H1 (cell line): ENCODE measurements at regions not wholly inside any gene's neighbourhood (a gene's known extent, or its start where the extent isn't known, plus 50 kb on each side); places are given as distances from the start of the nearest gene placed in this dataset.

ENCODE experiments used
- CTCF ChIA-PET: fragments of 300-600 bp; sonication (Branson Sonifier 250); formaldehyde crosslinking; loops from one replicate; lab custom pipeline; 2021; ENCODE audit not compliant: partially characterized antibody; lab: Charles Lee
- POLR2A ChIA-PET: fragments of 300-600 bp; sonication (Branson Sonifier 250); formaldehyde crosslinking; loops from one replicate; lab custom pipeline; 2021; ENCODE audit warnings: inconsistent platforms; ENCODE audit not compliant: partially characterized antibody; lab: Charles Lee
- DNase-seq, 2 experiments: peaks; one replicate each; pipeline versions ENCODE4 v3.0.0 to v3.0.0-alpha.2; 2010 to 2022; ENCODE audit warnings: low spot score in 2 of 2, low read depth in 1 of 2, mixed read lengths in 1 of 2
- FAIRE-seq: peaks from 2 replicates; lab custom pipeline; 2011; peaks lifted over from hg19 to GRCh38; lab: Jason Lieb, UNC
- H2AFZ ChIP-seq: 2 replicates; pipeline ENCODE4 v1.8.1; 2012; ENCODE audit warnings: low read length, inconsistent platforms
- H2AK5ac ChIP-seq: 2 replicates; pipeline ENCODE4 v1.6.1; 2013; ENCODE audit warnings: low read depth, low read length
- H2BK120ac ChIP-seq: replicated peaks from 2 replicates; pipeline ENCODE3; 2013; ENCODE audit warnings: low read depth, low read length, inconsistent platforms
- H2BK12ac ChIP-seq: 2 replicates; pipeline ENCODE4 v1.6.1; 2013; ENCODE audit warnings: low read depth, low read length
- H2BK15ac ChIP-seq: 2 replicates; pipeline ENCODE4 v1.6.1; 2013; ENCODE audit warnings: low read length
- H2BK20ac ChIP-seq: 2 replicates; pipeline ENCODE4 v1.6.1; 2013; ENCODE audit warnings: low read length
- H2BK5ac ChIP-seq: 2 replicates; pipeline ENCODE4 v1.6.1; 2013; ENCODE audit warnings: low read depth, low read length
- H3K14ac ChIP-seq: 2 replicates; pipeline ENCODE4 v1.6.1; 2013; ENCODE audit warnings: inconsistent platforms; ENCODE audit not compliant: insufficient read length
- H3K18ac ChIP-seq: 2 replicates; pipeline ENCODE4 v1.6.1; 2013; ENCODE audit warnings: low read length; ENCODE audit errors: extremely low read depth
- H3K23ac ChIP-seq: 2 replicates; pipeline ENCODE4 v1.6.1; 2013; ENCODE audit warnings: inconsistent platforms; ENCODE audit not compliant: insufficient read length
- H3K23me2 ChIP-seq: 2 replicates; pipeline ENCODE4 v1.6.1; 2013; ENCODE audit warnings: low read depth, low read length
- H3K27ac ChIP-seq: 2 replicates; pipeline ENCODE4 v1.6.1; 2011; ENCODE audit warnings: low read depth, low read length, inconsistent platforms
- H3K27me3 ChIP-seq, 4 experiments: replicated peaks in 1 of 4; 1 replicate in 1 of 4; 2 replicates in 3 of 4; pipeline versions ENCODE4 v1.6.1 to v1.8.1; 2011 to 2013; ENCODE audit warnings: low read length in 3 of 4, mild to moderate bottlenecking in 3 of 4, inconsistent platforms in 2 of 4, mixed read lengths in 2 of 4, moderate library complexity in 1 of 4; ENCODE audit not compliant: control insufficient read depth in 3 of 4, insufficient read depth in 3 of 4; ENCODE audit errors: extremely low read depth in 1 of 4
- H3K36me3 ChIP-seq, 4 experiments: 2 replicates each; pipeline versions ENCODE4 v1.6.1 to v1.8.1; 2011 to 2013; ENCODE audit warnings: mild to moderate bottlenecking in 4 of 4, low read length in 3 of 4, moderate library complexity in 2 of 4, control low read depth in 1 of 4, inconsistent platforms in 1 of 4; ENCODE audit not compliant: insufficient read depth in 4 of 4, control insufficient read depth in 2 of 4
- H3K4ac ChIP-seq: replicated peaks from 2 replicates; pipeline ENCODE3; 2013; ENCODE audit warnings: low read length, low read depth, mixed read lengths, inconsistent platforms; ENCODE audit not compliant: insufficient read length
- H3K4me1 ChIP-seq, 4 experiments: replicated peaks in 1 of 4; 1 replicate in 1 of 4; 2 replicates in 3 of 4; pipeline versions ENCODE4 v1.6.1 to v1.8.1; 2011 to 2013; ENCODE audit warnings: low read length in 3 of 4, inconsistent platforms in 2 of 4, mixed read lengths in 1 of 4; ENCODE audit not compliant: insufficient read depth in 4 of 4, control insufficient read depth in 3 of 4
- H3K4me2 ChIP-seq, 2 experiments: 2 replicates each; pipeline versions ENCODE4 v1.6.1 to v1.8.1; 2011 to 2013; ENCODE audit warnings: low read depth in 2 of 2, low read length in 2 of 2, control low read depth in 1 of 2, inconsistent platforms in 1 of 2, mild to moderate bottlenecking in 1 of 2; ENCODE audit not compliant: insufficient read depth in 1 of 2
- H3K4me3 ChIP-seq, 4 experiments: fragments of 200-600, 300-600 bp in 1 of 4; sonication (generic), shearing (Covaris generic), sonication (Bioruptor Twin) in 1 of 4; 2 replicates each; pipeline versions ENCODE4 v1.5.1 to v1.8.1; 2011 to 2016; ENCODE audit warnings: low read length in 4 of 4, low read depth in 3 of 4, control low read depth in 2 of 4, inconsistent platforms in 2 of 4, mild to moderate bottlenecking in 2 of 4, mixed read lengths in 1 of 4, moderate library complexity in 1 of 4; ENCODE audit not compliant: insufficient read depth in 2 of 4; ENCODE audit errors: extremely low read depth in 1 of 4
- H3K56ac ChIP-seq: replicated peaks from 2 replicates; pipeline ENCODE3; 2013; ENCODE audit warnings: low read depth, mild to moderate bottlenecking, mixed read lengths, low read length, inconsistent platforms; ENCODE audit not compliant: insufficient read length
- H3K79me1 ChIP-seq: 2 replicates; pipeline ENCODE4 v1.6.1; 2013; ENCODE audit warnings: low read depth, low read length, control low read depth
- H3K79me2 ChIP-seq, 2 experiments: 2 replicates each; pipeline versions ENCODE4 v1.6.1 to v1.8.1; 2012 to 2013; ENCODE audit warnings: low read length in 2 of 2, mild to moderate bottlenecking in 2 of 2, inconsistent platforms in 1 of 2; ENCODE audit not compliant: insufficient read depth in 2 of 2, control insufficient read depth in 1 of 2
- H3K9ac ChIP-seq, 4 experiments: replicated peaks in 1 of 4; 1 replicate in 1 of 4; 2 replicates in 3 of 4; pipeline versions ENCODE4 v1.6.1 to v1.8.1; 2011 to 2013; ENCODE audit warnings: low read depth in 3 of 4, low read length in 3 of 4, control low read depth in 2 of 4, mild to moderate bottlenecking in 2 of 4, moderate library complexity in 2 of 4, inconsistent platforms in 1 of 4; ENCODE audit errors: extremely low read depth in 1 of 4
- H3K9me3 ChIP-seq, 2 experiments: 2 replicates each; pipeline versions ENCODE4 v1.6.1 to v1.8.1; 2012 to 2013; ENCODE audit warnings: mild to moderate bottlenecking in 2 of 2, moderate library complexity in 2 of 2, control low read depth in 1 of 2, inconsistent platforms in 1 of 2, low read depth in 1 of 2, low read length in 1 of 2, mixed read lengths in 1 of 2; ENCODE audit not compliant: insufficient read depth in 2 of 2
- H4K20me1 ChIP-seq, 2 experiments: replicated peaks in 1 of 2; 2 replicates each; pipeline versions ENCODE3 to v1.8.1; 2011 to 2013; ENCODE audit warnings: inconsistent platforms in 2 of 2, low read length in 2 of 2, mild to moderate bottlenecking in 1 of 2; ENCODE audit not compliant: insufficient read depth in 2 of 2, control insufficient read depth in 1 of 2
- H4K5ac ChIP-seq: 2 replicates; pipeline ENCODE4 v1.6.1; 2013; ENCODE audit warnings: low read length, low read depth, mixed read lengths, inconsistent platforms; ENCODE audit not compliant: insufficient read length
- H4K8ac ChIP-seq: 2 replicates; pipeline ENCODE4 v1.8.0; 2013; ENCODE audit warnings: mild to moderate bottlenecking, moderate library complexity, low read length, inconsistent platforms; ENCODE audit not compliant: insufficient read depth; ENCODE audit errors: extremely low read depth
- H4K91ac ChIP-seq: replicated peaks from 2 replicates; pipeline ENCODE3; 2013; ENCODE audit warnings: low read length, mixed read lengths, inconsistent platforms; ENCODE audit not compliant: insufficient read length
- CHD1 ChIP-seq: IDR thresholded peaks from 2 replicates; pipeline ENCODE4 v1.6.1; 2012; ENCODE audit warnings: low read depth, low read length, improper control_type of control experiment
- CHD2 ChIP-seq: IDR thresholded peaks from 2 replicates; pipeline ENCODE4 v1.6.1; 2012; ENCODE audit warnings: low read length, improper control_type of control experiment
- HDAC2 ChIP-seq, 2 experiments: fragments of 300-600 bp in 1 of 2; sonication (generic) in 1 of 2; IDR thresholded peaks; 2 replicates each; pipeline ENCODE4 v1.6.1; 2011 to 2012; ENCODE audit warnings: low read depth in 2 of 2, low read length in 2 of 2, mild to moderate bottlenecking in 2 of 2, moderate library complexity in 2 of 2, borderline replicate concordance in 1 of 2, inconsistent platforms in 1 of 2
- JUND ChIP-seq: IDR thresholded peaks from 2 replicates; pipeline ENCODE4 v1.6.1; 2011; ENCODE audit warnings: mild to moderate bottlenecking, improper control_type of control experiment, low read length
- MAFK ChIP-seq: IDR thresholded peaks from 2 replicates; pipeline ENCODE4 v1.6.1; 2012; ENCODE audit warnings: low read depth, mild to moderate bottlenecking, improper control_type of control experiment, low read length
- PHF8 ChIP-seq: fragments of 200-600 bp; sonication (generic); conservative IDR thresholded peaks from 2 replicates; pipeline ENCODE4 v1.7.1; 2012; ENCODE audit warnings: low read depth, mild to moderate bottlenecking, inconsistent platforms, low read length, moderate library complexity
- RBBP5 ChIP-seq: IDR thresholded peaks from 2 replicates; pipeline ENCODE4 v1.7.1; 2012; ENCODE audit warnings: low read depth, mild to moderate bottlenecking, inconsistent platforms, low read length, moderate library complexity, borderline replicate concordance
- RNF2 ChIP-seq: fragments of 200-900, 300-1000 bp; sonication (generic); IDR thresholded peaks from 2 replicates; pipeline ENCODE4 v1.7.1; 2016; ENCODE audit warnings: borderline replicate concordance, low read depth, mild to moderate bottlenecking, antibody characterized with exemption, low read length; ENCODE audit not compliant: poor library complexity, severe bottlenecking; ENCODE audit errors: missing control alignments
- SUZ12 ChIP-seq: fragments of 200-600 bp; sonication (generic); IDR thresholded peaks from 2 replicates; pipeline ENCODE4 v1.6.1; 2012; ENCODE audit warnings: mild to moderate bottlenecking, inconsistent platforms, low read length, moderate library complexity, mixed read lengths
- TAF1 ChIP-seq: IDR thresholded peaks from 2 replicates; pipeline ENCODE4 v1.6.1; 2011; ENCODE audit warnings: mild to moderate bottlenecking, low read depth, low read length
- WGBS, 2 experiments: shearing (Covaris generic) in 1 of 2; methylation state at CpG; one replicate each; pipeline versions ENCODE4 v1.1.6 to v1.1.7; 2013 to 2015; ENCODE audit warnings: low lambda C conversion rate in 2 of 2, mixed read lengths in 2 of 2, inconsistent platforms in 1 of 2, low coverage in 1 of 2, missing lambda C conversion rate in 1 of 2; ENCODE audit not compliant: insufficient replicate concordance in 2 of 2, insufficient coverage in 1 of 2, insufficient read length in 1 of 2; ENCODE audit errors: extremely low coverage in 1 of 2, missing lambda C conversion rate in 1 of 2; 5-methylcytosine and 5-hydroxymethylcytosine counted together

DNA sequence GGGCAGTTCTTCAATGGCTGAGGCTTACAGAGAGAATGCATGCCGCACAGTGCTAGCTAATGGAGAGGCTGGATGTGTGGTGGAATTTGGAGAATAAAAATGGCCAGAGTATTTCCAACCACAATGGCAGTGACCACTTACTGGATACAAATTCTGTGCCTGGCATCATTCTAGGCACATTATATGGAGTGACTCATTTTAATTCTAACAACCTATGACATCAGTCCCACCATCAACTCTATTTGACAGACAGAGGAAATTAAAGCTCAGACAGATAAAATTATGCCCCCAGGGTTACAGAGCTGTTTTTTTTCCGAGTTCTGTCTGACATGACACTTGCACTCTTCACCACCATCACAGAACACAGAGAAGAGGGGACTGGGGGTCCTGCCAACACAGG is 105.6 kb upstream of the IL12B start:
- no peak overlapping the region for H2AK5ac ChIP-seq
- ChIA-PET POLR2A (no interaction called here), CTCF (interaction anchor here (1.4 kb wide), 1 partner anchor 9 kb away, joined by 3 read pairs; no protein-coding TSS in a partner anchor)
- no peak overlapping the region for H2BK5ac ChIP-seq
- no peak overlapping the region for H3K4ac ChIP-seq
- no peak overlapping the region for H3K4me2 ChIP-seq
- no peak overlapping the region for H3K14ac ChIP-seq
- no peaks in the 10 kb centered on the region for H3K4me1 ChIP-seq
- no peak overlapping the region for H2BK20ac ChIP-seq
- no peak overlapping the region for H2BK15ac ChIP-seq
- H3K4me3 ChIP-seq = no peak overlapping the region
- no peak overlapping the region for H4K5ac ChIP-seq
- H2BK12ac ChIP-seq = no peak overlapping the region
- no peak overlapping the region for H3K56ac ChIP-seq
- no peak overlapping the region for H3K18ac ChIP-seq
- WGBS, 2 experiments = 91% methylated on average over 2 of the region's 2 CpGs; no CpG with 5 or more reads in 1 of the 2 experiments
- H3K9me3 ChIP-seq = no peaks in the 10 kb centered on the region
- H3K9ac ChIP-seq = no peak overlapping the region
- no peak for DNase-seq
- H3K36me3 ChIP-seq = no peaks in the 10 kb centered on the region
- no peak overlapping the region for H3K27ac ChIP-seq
- no peak overlapping the region for H2AFZ ChIP-seq
- FAIRE-seq = no peak
- H4K91ac ChIP-seq = no peak overlapping the region
- no peaks in the 10 kb centered on the region for H3K79me1 ChIP-seq
- no peak overlapping the region for H4K8ac ChIP-seq
- no peaks in the 10 kb centered on the region for H3K79me2 ChIP-seq
- TF ChIP-seq RBBP5 (no peak), MAFK (no peak), SUZ12 (no peak), CHD2 (no peak), CHD1 (no peak), HDAC2 (IDR thresholded peaks at IDR 0.05; ENCODE audit: borderline replicate concordance in 1 of 2, low read depth in 2 of 2, low read length in 2 of 2) (no peak), JUND (no peak), PHF8 (no peak), TAF1 (no peak), RNF2 (no peak)
- no peaks in the 10 kb centered on the region for H3K27me3 ChIP-seq
- no peak overlapping the region for H3K23ac ChIP-seq
- H4K20me1 ChIP-seq = no peaks in the 10 kb centered on the region
- no peak overlapping the region for H2BK120ac ChIP-seq
- H3K23me2 ChIP-seq = no peaks in the 10 kb centered on the region
